Upper lobe of right lung (tissue), 1 donor: ENCODE measurements at regions not wholly inside any gene's neighbourhood (a gene's known extent, or its start where the extent isn't known, plus 50 kb on each side); places are given as distances from the start of the nearest gene placed in this dataset.

Experiments used
- ATAC-seq: fragments of 200-7000 bp; cut with Tn5 transposase; one replicate; pipeline ENCODE4 v1.9.1; 2020; ENCODE audit warnings: mild to moderate bottlenecking, moderate library complexity
- DNase-seq: peaks from one replicate; pipeline ENCODE4 v3.0.0-alpha.2; 2020
- H3K27ac ChIP-seq: fragments of 200-600 bp; one replicate; pipeline ENCODE4 v1.8.0; 2022
- H3K27me3 ChIP-seq: fragments of 200-600 bp; one replicate; pipeline ENCODE4 v1.8.0; 2022; ENCODE audit warnings: mild to moderate bottlenecking
- H3K36me3 ChIP-seq: fragments of 200-600 bp; one replicate; pipeline ENCODE4 v1.8.0; 2022
- H3K4me1 ChIP-seq: fragments of 200-600 bp; one replicate; pipeline ENCODE4 v1.8.0; 2022
- H3K4me3 ChIP-seq: fragments of 200-600 bp; one replicate; pipeline ENCODE4 v1.8.0; 2022; ENCODE audit warnings: mild to moderate bottlenecking
- H3K9me3 ChIP-seq: fragments of 200-600 bp; one replicate; pipeline ENCODE4 v1.8.0; 2022
- CTCF ChIP-seq: fragments of 200-600 bp; IDR thresholded peaks from one replicate; pipeline ENCODE4 v1.8.0; 2022; ENCODE audit warnings: antibody characterized with exemption
- intact Hi-C: fragments of 100-400 bp; cut with DNase I; formaldehyde crosslinking; loops from one replicate; pipeline ENCODE4 v1.11.0; 2022
- donor health status: DM: no; HTN: yes; CAD: no; lungs with severe emphysema.

GRCh38 chr2:150355440-150355839 is 132.0 kb downstream of the RND3 start:
- no peaks in the 10 kb centered on the region for H3K9me3 ChIP-seq
- H3K4me3 ChIP-seq, result no peak overlapping the region
- no peaks in the 10 kb centered on the region for H3K27me3 ChIP-seq
- no peaks in the 10 kb centered on the region for H3K36me3 ChIP-seq
- H3K27ac ChIP-seq, result no peak overlapping the region
- DNase-seq (no peak), ATAC-seq (no peak)
- no peak for TF ChIP-seq CTCF
- intact Hi-C loops, result no loop called here
- no peaks in the 10 kb centered on the region for H3K4me1 ChIP-seq

DNA sequence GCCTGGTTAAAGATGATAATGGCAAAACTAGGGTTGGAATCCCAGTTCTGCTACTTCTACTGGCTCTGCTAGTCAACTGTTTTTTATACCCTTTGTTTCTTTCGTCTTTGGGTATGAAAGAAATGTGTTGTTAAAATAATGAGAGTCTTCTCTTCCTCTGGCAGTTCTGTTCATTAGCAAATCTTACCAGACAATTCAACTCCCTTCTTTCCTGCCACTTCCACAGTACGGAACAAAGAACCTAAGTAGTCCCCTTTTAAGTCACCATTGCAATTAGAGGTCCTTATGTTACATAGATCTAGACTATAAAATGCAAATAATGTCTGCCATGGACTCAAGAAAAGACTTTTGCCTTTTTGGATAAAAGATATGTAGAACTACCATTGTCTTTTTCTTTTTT is 134.1 kb downstream of the RND3 start:
- DNase-seq, result no peak
- ATAC-seq, result no peak
- H3K36me3 ChIP-seq, result no peaks in the 10 kb centered on the region

DNA sequence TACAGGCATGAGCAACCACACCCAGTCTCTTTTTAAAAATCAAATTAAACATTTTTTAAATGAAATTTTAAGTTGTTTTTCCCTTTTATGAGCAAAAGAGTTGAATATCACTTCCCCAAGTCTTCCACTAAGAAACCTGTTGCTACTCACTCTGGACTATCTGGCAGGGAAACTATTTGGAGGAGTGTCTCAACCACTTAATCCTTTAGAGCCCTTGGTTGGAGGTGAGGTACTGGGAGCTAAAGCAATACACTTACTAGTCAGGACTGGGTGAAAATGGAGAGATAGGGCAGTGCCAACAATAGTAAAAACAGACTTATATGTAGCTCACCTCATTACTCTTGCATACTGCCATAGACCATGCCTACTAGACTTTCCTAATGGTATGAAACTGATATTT is 135.5 kb downstream of the RND3 start:
- TF ChIP-seq CTCF, result no peak
- no peak for DNase-seq
- Histone ChIP-seq H3K27me3 (no peaks in the 10 kb centered on the region), H3K36me3 (no peaks in the 10 kb centered on the region), H3K9me3 (no peaks in the 10 kb centered on the region), H3K27ac (no peak overlapping the region), H3K4me1 (no peaks in the 10 kb centered on the region), H3K4me3 (no peak overlapping the region)
- no peak for ATAC-seq
- intact Hi-C loops, result no loop called here

More for the DNA sequence above, 134.1 kb downstream of the RND3 start:
- Histone ChIP-seq H3K4me3 (no peak overlapping the region), H3K27me3 (no peaks in the 10 kb centered on the region), H3K9me3 (no peaks in the 10 kb centered on the region), H3K4me1 (no peaks in the 10 kb centered on the region), H3K27ac (no peak overlapping the region)
- intact Hi-C loops, result no loop called here
- no peak for TF ChIP-seq CTCF

DNA sequence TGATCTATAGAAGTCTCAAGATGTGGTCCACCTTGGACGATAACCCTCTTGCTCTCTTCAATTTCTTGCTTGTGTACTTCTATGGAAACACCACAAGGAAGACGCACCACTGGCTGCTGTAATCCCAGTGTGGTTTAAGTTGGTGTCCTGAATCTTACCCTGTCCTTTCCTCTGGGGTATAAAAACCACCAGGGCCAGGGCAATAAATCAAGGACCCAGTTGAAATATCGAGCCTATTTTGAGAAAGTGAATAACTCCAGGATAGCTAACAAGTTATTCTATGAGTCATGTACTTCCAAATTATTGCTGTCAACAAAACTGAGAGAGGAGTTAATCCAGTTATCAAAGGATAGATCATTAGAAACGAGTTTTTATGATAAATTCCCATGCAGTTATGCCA is 137.0 kb downstream of the RND3 start:
- no peak for TF ChIP-seq CTCF
- Histone ChIP-seq H3K4me1 (no peaks in the 10 kb centered on the region), H3K9me3 (no peaks in the 10 kb centered on the region), H3K36me3 (no peaks in the 10 kb centered on the region), H3K27ac (no peak overlapping the region), H3K27me3 (no peaks in the 10 kb centered on the region), H3K4me3 (no peak overlapping the region)
- intact Hi-C loops, result no loop called here
- ATAC-seq, result no peak
- no peak for DNase-seq

DNA sequence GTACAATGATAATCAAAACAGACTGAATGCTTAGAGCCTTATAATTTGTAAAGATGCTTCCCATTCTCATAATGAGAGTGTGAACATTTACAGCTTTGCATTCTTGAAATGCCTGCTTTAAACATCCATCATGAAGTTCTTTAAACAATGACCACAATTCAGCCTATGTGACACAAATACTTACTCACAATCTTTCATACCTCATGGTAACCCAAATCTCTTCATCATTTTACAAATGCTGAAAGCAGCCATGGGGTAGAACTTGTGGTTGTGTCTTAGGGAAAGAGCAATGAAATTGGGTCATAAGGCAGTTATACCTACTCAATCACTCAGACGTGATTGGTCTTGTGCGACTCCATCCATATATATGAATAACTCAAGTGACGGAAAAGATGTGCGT is 140.7 kb downstream of the RND3 start:
- H3K4me1 ChIP-seq, result no peaks in the 10 kb centered on the region
- intact Hi-C loops, result no loop called here
- DNase-seq (no peak), ATAC-seq (no peak)
- no peak overlapping the region for H3K4me3 ChIP-seq
- no peaks in the 10 kb centered on the region for H3K27me3 ChIP-seq
- no peak overlapping the region for H3K27ac ChIP-seq
- TF ChIP-seq CTCF, result no peak
- H3K9me3 ChIP-seq, result no peaks in the 10 kb centered on the region
- H3K36me3 ChIP-seq, result no peaks in the 10 kb centered on the region

DNA sequence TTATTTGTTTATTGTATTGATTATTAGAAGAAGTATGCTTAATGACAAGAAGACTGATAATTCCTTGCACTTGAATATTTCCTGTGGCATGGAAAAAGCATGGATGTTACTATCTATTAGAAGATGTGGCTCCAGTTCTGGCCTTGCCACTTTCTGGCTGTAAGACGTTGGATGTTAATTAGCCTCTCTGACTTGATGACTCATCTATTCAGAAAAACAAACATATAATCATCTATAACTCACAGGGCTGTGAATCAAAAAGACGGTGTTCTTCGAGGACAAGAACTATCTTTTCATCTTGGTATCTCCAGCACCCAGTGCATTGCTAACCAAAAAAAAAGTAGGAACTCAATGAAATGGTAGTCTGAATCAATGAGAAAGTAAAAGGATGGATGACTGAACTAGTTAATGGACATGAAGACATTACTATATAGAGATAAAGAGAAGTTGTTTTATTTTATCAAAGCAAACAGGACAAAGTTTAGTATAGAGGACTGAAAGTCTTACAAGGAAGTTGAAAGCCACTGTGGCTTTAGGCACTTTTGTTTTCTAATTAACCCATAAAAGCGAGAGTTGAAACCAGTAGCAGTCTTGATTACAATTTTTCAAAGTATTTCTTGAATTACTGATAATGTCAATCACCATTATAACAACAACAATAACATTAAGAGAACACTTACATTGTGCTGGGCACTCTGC is 145.3 kb downstream of the RND3 start:
- TF ChIP-seq CTCF, result no peak
- no peaks in the 10 kb centered on the region for H3K4me1 ChIP-seq
- ATAC-seq (no peak), DNase-seq (no peak)
- intact Hi-C loops, result no loop called here
- H3K27ac ChIP-seq, result no peak overlapping the region
- no peaks in the 10 kb centered on the region for H3K27me3 ChIP-seq
- no peak overlapping the region for H3K4me3 ChIP-seq
- H3K9me3 ChIP-seq, result no peaks in the 10 kb centered on the region
- no peaks in the 10 kb centered on the region for H3K36me3 ChIP-seq
